ENCODE measurements at regions not wholly inside any gene's neighbourhood (a gene's known extent, or its start where the extent isn't known, plus 50 kb on each side); places are given as distances from the start of the nearest gene placed in this dataset.

- TF ChIP-seq CTCF (IDR thresholded peaks at IDR 0.05) = no peak
- TF ChIP-seq POLR2A (IDR thresholded peaks at IDR 0.05) = no peak
- TF ChIP-seq EP300 (IDR thresholded peaks at IDR 0.05) = no peak
Measured at GRCh38 chr1:208600456-208601190, 356.4 kb upstream of the PLXNA2 start.
